GM23248 (cell line): ENCODE measurements at regions not wholly inside any gene's neighbourhood (a gene's known extent, or its start where the extent isn't known, plus 50 kb on each side); places are given as distances from the start of the nearest gene placed in this dataset. TPM values are rescaled to one million over a fixed set of nuclear protein-coding genes. Genes with fewer than 3 reads are reported as not detected.
"Not testable (repeated sequence)": the region's sequence is repeated elsewhere in the genome, so short reads cannot be mapped to it uniquely, and the experiment has no call there.

Experiments
- DNase-seq: peaks from one replicate; pipeline ENCODE4 v3.0.0-alpha.2; 2015
- H2AFZ ChIP-seq: fragments of 200-600 bp; sonication (generic); 2 replicates; pipeline ENCODE4 v1.6.1; 2016; ENCODE audit warnings: antibody characterized with exemption
- H3F3A ChIP-seq: fragments of 200-600 bp; sonication (generic); 2 replicates; pipeline ENCODE4 v1.6.1; 2016; ENCODE audit warnings: mild to moderate bottlenecking, antibody characterized with exemption, mixed run types; ENCODE audit not compliant: insufficient read depth
- H3K27ac ChIP-seq: fragments of 200-600 bp; sonication (generic); 2 replicates; pipeline ENCODE4 v1.5.1; 2016; ENCODE audit warnings: mild to moderate bottlenecking
- H3K27me3 ChIP-seq: fragments of 200-600 bp; sonication (generic); replicated peaks from 2 replicates; pipeline ENCODE4 v1.6.1; 2016; ENCODE audit warnings: mild to moderate bottlenecking; ENCODE audit not compliant: insufficient read depth
- H3K36me3 ChIP-seq: fragments of 200-600 bp; sonication (generic); 2 replicates; pipeline ENCODE4 v1.6.1; 2016; ENCODE audit warnings: low read depth, mild to moderate bottlenecking
- H3K4me1 ChIP-seq: fragments of 200-600 bp; sonication (generic); 2 replicates; pipeline ENCODE4 v1.6.1; 2016; ENCODE audit warnings: mild to moderate bottlenecking; ENCODE audit not compliant: insufficient read depth
- H3K4me2 ChIP-seq: fragments of 200-600 bp; sonication (generic); one replicate; pipeline ENCODE4 v1.6.1; 2016; ENCODE audit warnings: mild to moderate bottlenecking; ENCODE audit not compliant: unreplicated experiment
- H3K4me3 ChIP-seq: fragments of 200-600 bp; sonication (generic); 2 replicates; pipeline ENCODE4 v1.5.1; 2016; ENCODE audit warnings: mild to moderate bottlenecking
- H3K79me2 ChIP-seq: fragments of 200-600 bp; sonication (generic); 2 replicates; pipeline ENCODE4 v1.6.1; 2016; ENCODE audit warnings: mild to moderate bottlenecking; ENCODE audit not compliant: insufficient read depth
- H3K9ac ChIP-seq: fragments of 200-600 bp; sonication (generic); 2 replicates; pipeline ENCODE4 v1.6.1; 2016; ENCODE audit warnings: mild to moderate bottlenecking
- H3K9me2 ChIP-seq: fragments of 200-600 bp; sonication (generic); 2 replicates; pipeline ENCODE4 v1.6.1; 2016; ENCODE audit warnings: mixed run types, mild to moderate bottlenecking, moderate library complexity; ENCODE audit not compliant: insufficient read depth
- H3K9me3 ChIP-seq: fragments of 200-600 bp; sonication (generic); one replicate; pipeline ENCODE4 v1.6.1; 2017; ENCODE audit warnings: low read depth
- H4K20me1 ChIP-seq: fragments of 200-600 bp; sonication (generic); 2 replicates; pipeline ENCODE4 v1.6.0; 2016; ENCODE audit not compliant: insufficient read depth
- EZH2 ChIP-seq: fragments of 200-600 bp; sonication (generic); IDR thresholded peaks from 2 replicates; pipeline ENCODE4 v1.6.1; 2018; ENCODE audit warnings: antibody characterized with exemption, mild to moderate bottlenecking; ENCODE audit not compliant: insufficient read depth, poor library complexity, severe bottlenecking
- EZH2phosphoT487 ChIP-seq: fragments of 200-600 bp; sonication (generic); IDR thresholded peaks from 2 replicates; pipeline ENCODE4 v1.6.1; 2018; ENCODE audit warnings: antibody characterized with exemption, moderate library complexity, mild to moderate bottlenecking, low read depth; ENCODE audit not compliant: insufficient read depth
- whole genome bisulfite sequencing, 2 experiments: methylation state at CpG; one replicate each; pipeline ENCODE4 v1.1.6; 2015 to 2017; ENCODE audit warnings: low lambda C conversion rate in 2 of 2, low coverage in 1 of 2; ENCODE audit errors: missing lambda C conversion rate in 2 of 2; 5-methylcytosine and 5-hydroxymethylcytosine counted together
- in situ Hi-C: fragments of 300-500 bp; cut with MboI; formaldehyde crosslinking; loops from 2 replicates; pipeline ENCODE4 v1.15.0; 2020
- small RNA-seq: library from RNA; depleted of rRNA; stranded (forward); fragments of <200 nt; gene quantifications from one replicate; pipeline ENCODE3, GENCODE V24; 2014; ENCODE audit warnings: low read depth, low replicate concordance

DNA sequence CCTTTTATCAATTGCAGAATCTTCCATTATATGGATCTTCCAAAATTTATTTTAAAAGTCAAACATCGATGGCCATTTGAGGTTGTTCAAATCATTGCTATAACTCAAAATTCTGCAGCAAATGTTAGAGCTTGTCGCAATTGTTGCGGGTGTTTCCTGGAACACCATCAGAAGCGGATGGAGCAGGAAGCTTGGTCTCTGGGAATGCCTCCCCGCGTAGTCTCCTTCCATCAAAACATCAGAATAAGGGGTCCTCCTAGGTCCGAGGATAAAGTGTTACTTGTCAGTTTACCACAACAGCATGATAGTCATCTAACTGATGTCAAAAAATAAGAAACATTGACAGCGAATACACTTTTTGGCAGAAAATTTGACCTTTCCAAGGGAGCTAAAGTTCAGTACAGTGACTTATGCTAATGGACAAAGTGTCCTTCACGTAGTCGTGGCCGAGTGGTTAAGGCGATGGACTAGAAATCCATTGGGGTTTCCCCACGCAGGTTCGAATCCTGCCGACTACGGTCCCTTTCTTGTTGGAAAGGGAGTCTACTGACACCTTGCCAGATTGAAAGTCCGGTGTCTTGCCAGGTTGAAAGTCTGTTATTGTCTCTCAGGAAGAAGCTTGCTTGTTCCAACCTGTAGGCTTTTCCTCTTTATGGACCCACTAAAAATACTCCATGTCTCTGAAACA, 59.0 kb upstream of the ZNF184 start:
- in situ Hi-C loops = no loop called here
- WGBS, 2 experiments = 59 to 63% methylated on average over 17 of the region's 17 CpGs
- no peaks in the 10 kb centered on the region for H3K79me2 ChIP-seq
- H3K27ac ChIP-seq = no peak overlapping the region
- H3K4me1 ChIP-seq = no peaks in the 10 kb centered on the region
- H3K9ac ChIP-seq = no peak overlapping the region
- TF ChIP-seq EZH2 = no peak
- H3K4me2 ChIP-seq = no peak overlapping the region
- no peak overlapping the region for H3K4me3 ChIP-seq
- H4K20me1 ChIP-seq = no peaks in the 10 kb centered on the region
- no peaks in the 10 kb centered on the region for H3K9me2 ChIP-seq
- no peaks in the 10 kb centered on the region for H3K36me3 ChIP-seq
- H3K9me3 ChIP-seq = no peaks in the 10 kb centered on the region
- H2AFZ ChIP-seq = no peak overlapping the region
- no peak for DNase-seq
- H3F3A ChIP-seq = no peaks in the 10 kb centered on the region
- peaks cover 10% of the 10 kb centered on the region; the same call in 1 of the 2 replicates for H3K27me3 ChIP-seq

DNA sequence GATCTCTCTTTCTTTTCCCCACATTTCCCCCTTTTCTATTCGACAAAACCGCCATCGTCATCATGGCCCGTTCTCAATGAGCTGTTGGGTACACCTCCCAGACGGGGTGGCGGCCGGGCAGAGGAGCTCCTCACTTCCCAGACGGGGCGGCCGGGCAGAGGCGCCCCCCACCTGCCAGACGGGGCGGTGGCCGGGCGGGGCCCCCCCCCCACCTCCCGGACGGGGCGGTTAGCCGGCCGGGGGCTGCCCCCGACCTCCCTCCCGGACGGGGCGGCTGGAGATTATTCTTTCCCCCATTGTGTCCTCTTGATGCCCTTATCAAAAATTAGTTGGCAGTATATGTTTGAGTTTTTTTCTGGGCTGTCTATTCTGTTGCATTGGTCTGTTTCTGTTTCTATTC, 56.9 kb upstream of the ZNF184 start:
- WGBS, 2 experiments = 73 to 84% methylated on average over 4 to 24 of the region's 24 CpGs
- DNase-seq, H3K9me2 ChIP-seq, H3K4me1 ChIP-seq, H3K4me3 ChIP-seq, H3K9ac ChIP-seq, H3K36me3 ChIP-seq, H3K27ac ChIP-seq, H3K9me3 ChIP-seq, H3K4me2 ChIP-seq, H4K20me1 ChIP-seq, H3K27me3 ChIP-seq, H2AFZ ChIP-seq, H3F3A ChIP-seq, in situ Hi-C loops, H3K79me2 ChIP-seq: not testable (repeated sequence)

DNA sequence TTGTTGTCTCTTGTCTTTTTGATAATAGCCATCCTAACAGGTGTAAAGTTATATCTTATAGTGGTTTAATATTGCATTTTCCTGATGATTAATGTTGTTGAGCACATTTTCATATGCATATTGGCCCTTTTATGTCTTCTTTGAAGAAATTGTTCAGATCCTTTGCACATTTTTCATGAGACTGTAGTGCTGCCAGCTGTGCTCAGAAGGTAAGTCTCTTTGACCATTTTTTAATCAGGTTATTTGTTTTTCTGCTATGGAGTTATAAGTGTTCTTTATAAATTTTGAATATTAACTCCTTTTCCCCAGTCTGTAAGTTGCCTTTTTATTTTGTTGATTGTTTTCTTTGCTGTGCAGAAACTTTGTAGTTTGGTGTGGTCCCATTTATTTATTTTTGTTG, 55.8 kb upstream of the ZNF184 start:
- Histone ChIP-seq H3K79me2 (no peaks in the 10 kb centered on the region), H3K4me3 (no peak overlapping the region), H3K9me2 (no peaks in the 10 kb centered on the region), H3K9me3 (no peaks in the 10 kb centered on the region), H3F3A (no peaks in the 10 kb centered on the region), H3K4me1 (no peaks in the 10 kb centered on the region), H4K20me1 (no peaks in the 10 kb centered on the region), H3K4me2 (no peak overlapping the region), H3K36me3 (no peaks in the 10 kb centered on the region), H3K9ac (no peak overlapping the region), H3K27me3 (peaks cover 10% of the 10 kb centered on the region; the same call in 1 of the 2 replicates), H2AFZ (no peak overlapping the region), H3K27ac (no peak overlapping the region)
- in situ Hi-C loops = no loop called here
- DNase-seq = no peak
- TF ChIP-seq EZH2 (no peak), EZH2phosphoT487 (no peak)

Small RNA genes in the stretch of these regions (small RNA-seq; reads per million reads assigned to genes)
- not detected for gene AL031229.1
- gene HIST1H4PS1 = not detected
- gene RNU6-471P = not detected
